ENCODE measurements at regions not wholly inside any gene's neighbourhood (a gene's known extent, or its start where the extent isn't known, plus 50 kb on each side); places are given as distances from the start of the nearest gene placed in this dataset.
A peak's percentile ranks its signal among the peaks of the same experiment; 100 is the strongest.

GRCh38 chr12:91561958-91562325 lies 379.3 kb upstream of the DCN start:
- no peaks in the 10 kb centered on the region for H3K9me3 ChIP-seq
- ATAC-seq (no peak), FAIRE-seq (no peak), DNase-seq (no peak)
- TF ChIP-seq CTCF (IDR thresholded peaks at IDR 0.05) = no peak
- H3K4me3 ChIP-seq = no peak overlapping the region
- no peaks in the 10 kb centered on the region for H3K27me3 ChIP-seq
- WGBS, 2 donors = 80% methylated on average over 2 of the region's 2 CpGs
- H3K36me3 ChIP-seq = no peaks in the 10 kb centered on the region
- intact Hi-C loops (cut with DNase I) = no loop called here
- no peak overlapping the region for H3K27ac ChIP-seq
- H3K4me1 ChIP-seq = peaks cover 0 to 5% (median 0%) of the 10 kb centered on the region in 3 donors

GRCh38 chr12:91561301-91561957 lies 378.8 kb upstream of the DCN start:
- WGBS, 2 donors = 57 to 60% methylated on average over 3 of the region's 3 CpGs
- intact Hi-C loops (cut with DNase I) = no loop called here
- H3K4me3 ChIP-seq = no peak overlapping the region
- ATAC-seq (no peak), FAIRE-seq (no peak), DNase-seq (no peak)
- no peaks in the 10 kb centered on the region for H3K9me3 ChIP-seq
- H3K36me3 ChIP-seq = no peaks in the 10 kb centered on the region
- H3K27me3 ChIP-seq = no peaks in the 10 kb centered on the region
- peaks cover 0 to 5% (median 0%) of the 10 kb centered on the region in 3 donors for H3K4me1 ChIP-seq
- no peak for TF ChIP-seq CTCF (IDR thresholded peaks at IDR 0.05)
- H3K27ac ChIP-seq = no peak overlapping the region

GRCh38 chr12:91556909-91557308 lies 374.3 kb upstream of the DCN start:
- DNase-seq = no peak
- H3K27me3 ChIP-seq = no peaks in the 10 kb centered on the region
- H3K9me3 ChIP-seq = no peaks in the 10 kb centered on the region
- H3K27ac ChIP-seq = no peak overlapping the region
- intact Hi-C loops (cut with DNase I) = no loop called here
- 69 to 83% methylated on average over 4 of the region's 4 CpGs for WGBS, 2 donors
- no peaks in the 10 kb centered on the region for H3K4me1 ChIP-seq
- peak in 2 of 4 donors; percentile 19 to 55 for ATAC-seq
- H3K4me3 ChIP-seq = no peak overlapping the region
- TF ChIP-seq CTCF (IDR thresholded peaks at IDR 0.05) = no peak
- no peak for FAIRE-seq
- no peaks in the 10 kb centered on the region for H3K36me3 ChIP-seq

GRCh38 chr12:91555436-91556415 lies 373.1 kb upstream of the DCN start:
- no peaks in the 10 kb centered on the region for H3K27me3 ChIP-seq
- H3K36me3 ChIP-seq = no peaks in the 10 kb centered on the region
- no peaks in the 10 kb centered on the region for H3K4me1 ChIP-seq
- no peak overlapping the region for H3K27ac ChIP-seq
- 59 to 67% methylated on average over 7 of the region's 7 CpGs for WGBS, 2 donors
- no peak for DNase-seq
- intact Hi-C loops (cut with DNase I) = no loop called here
- FAIRE-seq = no peak
- TF ChIP-seq CTCF (IDR thresholded peaks at IDR 0.05) = no peak
- H3K9me3 ChIP-seq = no peaks in the 10 kb centered on the region
- no peak overlapping the region for H3K4me3 ChIP-seq
- no peak for ATAC-seq

Data from pancreas (tissue), 10 donors.